Activated CD4-positive, alpha-beta T cell treated with anti-CD3 and anti-CD28 coated beads for 36 hours (primary cell): ENCODE measurements at regions not wholly inside any gene's neighbourhood (a gene's known extent, or its start where the extent isn't known, plus 50 kb on each side); places are given as distances from the start of the nearest gene placed in this dataset.

Source experiments
- ATAC-seq: fragments of 200-7000 bp; cut with Tn5 transposase; one replicate; pipeline ENCODE4 v1.10.0; 2021; ENCODE audit warnings: mild to moderate bottlenecking, moderate library complexity
- CTCF ChIA-PET: fragments of 350-600 bp; sonication (Branson Sonifier 250); formaldehyde crosslinking; loops from one replicate; lab custom pipeline; 2021; ENCODE audit warnings: antibody characterized with exemption; lab: Charles Lee
- POLR2A ChIA-PET: fragments of 350-600 bp; sonication (Branson Sonifier 250); formaldehyde crosslinking; loops from one replicate; lab custom pipeline; 2021; ENCODE audit warnings: antibody characterized with exemption, inconsistent platforms; lab: Charles Lee
- DNase-seq: peaks from one replicate; pipeline ENCODE4 v3.0.0-alpha.2; 2020
- H3K27ac Mint-ChIP-seq: one replicate; pipeline ENCODE4 v1.8.0; 2021; ENCODE audit warnings: mixed read lengths
- H3K27me3 Mint-ChIP-seq: one replicate; pipeline ENCODE4 v1.8.0; 2021; ENCODE audit warnings: mixed read lengths
- H3K36me3 Mint-ChIP-seq: one replicate; pipeline ENCODE4 v1.8.0; 2021; ENCODE audit warnings: low read depth, mixed read lengths
- H3K4me1 Mint-ChIP-seq: one replicate; pipeline ENCODE4 v1.8.0; 2021; ENCODE audit warnings: mixed read lengths
- H3K4me3 Mint-ChIP-seq: one replicate; pipeline ENCODE4 v1.8.0; 2021; ENCODE audit warnings: mild to moderate bottlenecking, moderate library complexity, mixed read lengths
- H3K9me3 Mint-ChIP-seq: one replicate; pipeline ENCODE4 v1.8.0; 2021; ENCODE audit warnings: low read depth, mixed read lengths
- intact Hi-C, 2 experiments: fragments of 100-400 bp; cut with DNase I in 1 of 2; cut with micrococcal nuclease in 1 of 2; formaldehyde crosslinking; loops; one replicate each; pipeline versions ENCODE4 v1.14.2 to v1.15.1; 2022 to 2024; cut with DNase I, micrococcal nuclease

GRCh38 chr20:52668626-52669025 is 303.5 kb upstream of the TSHZ2 start:
- ATAC-seq (no peak), DNase-seq (no peak)
- Mint-ChIP-seq H3K4me3 (no peak overlapping the region), H3K4me1 (no peaks in the 10 kb centered on the region), H3K36me3 (no peaks in the 10 kb centered on the region), H3K9me3 (no peaks in the 10 kb centered on the region), H3K27me3 (peaks cover 3% of the 10 kb centered on the region), H3K27ac (no peak overlapping the region)
- CTCF ChIA-PET: interaction anchor here (1.0 kb wide), 1 partner anchor 9 kb away, joined by 3 read pairs; no protein-coding TSS in a partner anchor
- POLR2A ChIA-PET: no interaction called here
- intact Hi-C loops: no loop called here

- no peak for ATAC-seq
- no peaks in the 10 kb centered on the region for H3K36me3 Mint-ChIP-seq
- no peak overlapping the region for H3K4me3 Mint-ChIP-seq
- H3K4me1 Mint-ChIP-seq: no peaks in the 10 kb centered on the region
- H3K27me3 Mint-ChIP-seq: peaks cover 3% of the 10 kb centered on the region
- intact Hi-C loops: no loop called here
- POLR2A ChIA-PET: no interaction called here
- CTCF ChIA-PET: no interaction called here
- no peaks in the 10 kb centered on the region for H3K9me3 Mint-ChIP-seq
- no peak overlapping the region for H3K27ac Mint-ChIP-seq
- no peak for DNase-seq
These were observed 304.8 kb upstream of the TSHZ2 start for GRCh38 chr20:52667358-52667757.

- Mint-ChIP-seq H3K27me3 (no peaks in the 10 kb centered on the region), H3K9me3 (no peaks in the 10 kb centered on the region), H3K4me1 (no peaks in the 10 kb centered on the region), H3K4me3 (no peak overlapping the region), H3K36me3 (no peaks in the 10 kb centered on the region), H3K27ac (no peak overlapping the region)
- ChIA-PET POLR2A (no interaction called here), CTCF (no interaction called here)
- ATAC-seq (no peak), DNase-seq (no peak)
- intact Hi-C loops: no loop called here
These were observed 306.7 kb upstream of the TSHZ2 start for GRCh38 chr20:52665441-52665840.

GRCh38 chr20:52655395-52655794 is 316.8 kb upstream of the TSHZ2 start:
- no peaks in the 10 kb centered on the region for H3K36me3 Mint-ChIP-seq
- intact Hi-C loops: no loop called here
- H3K4me1 Mint-ChIP-seq: no peaks in the 10 kb centered on the region
- no peaks in the 10 kb centered on the region for H3K9me3 Mint-ChIP-seq
- ATAC-seq (no peak), DNase-seq (no peak)
- no peak overlapping the region for H3K4me3 Mint-ChIP-seq
- no peak overlapping the region for H3K27ac Mint-ChIP-seq
- CTCF ChIA-PET: no interaction called here
- POLR2A ChIA-PET: no interaction called here
- no peaks in the 10 kb centered on the region for H3K27me3 Mint-ChIP-seq

GRCh38 chr20:52654567-52654966 is 317.6 kb upstream of the TSHZ2 start:
- Mint-ChIP-seq H3K27ac (no peak overlapping the region), H3K36me3 (no peaks in the 10 kb centered on the region), H3K27me3 (no peaks in the 10 kb centered on the region), H3K4me3 (no peak overlapping the region), H3K4me1 (no peaks in the 10 kb centered on the region), H3K9me3 (no peaks in the 10 kb centered on the region)
- ATAC-seq (no peak), DNase-seq (no peak)
- intact Hi-C loops: no loop called here
- CTCF ChIA-PET: interaction anchor here (0.6 kb wide), 1 partner anchor 17 kb away, joined by 4 read pairs; no protein-coding TSS in a partner anchor
- POLR2A ChIA-PET: no interaction called here

GRCh38 chr20:52652271-52652670 is 319.9 kb upstream of the TSHZ2 start:
- H3K4me1 Mint-ChIP-seq: no peaks in the 10 kb centered on the region
- no peak overlapping the region for H3K27ac Mint-ChIP-seq
- no peaks in the 10 kb centered on the region for H3K9me3 Mint-ChIP-seq
- ChIA-PET CTCF (no interaction called here), POLR2A (no interaction called here)
- no peak overlapping the region for H3K4me3 Mint-ChIP-seq
- intact Hi-C loops: no loop called here
- ATAC-seq (no peak), DNase-seq (no peak)
- H3K27me3 Mint-ChIP-seq: no peaks in the 10 kb centered on the region
- H3K36me3 Mint-ChIP-seq: no peaks in the 10 kb centered on the region

GRCh38 chr20:52649727-52650126 is 322.4 kb upstream of the TSHZ2 start:
- Mint-ChIP-seq H3K27me3 (no peaks in the 10 kb centered on the region), H3K9me3 (no peaks in the 10 kb centered on the region), H3K4me1 (no peaks in the 10 kb centered on the region), H3K36me3 (no peaks in the 10 kb centered on the region), H3K4me3 (no peak overlapping the region), H3K27ac (no peak overlapping the region)
- intact Hi-C loops: loop anchor here in 1 of 2 experiments (2.0 kb wide), 1 partner anchor 39 kb away; no protein-coding TSS in a partner anchor
- DNase-seq: no peak
- ATAC-seq: no peak
- ChIA-PET POLR2A (no interaction called here), CTCF (no interaction called here)

GRCh38 chr20:52645822-52646221 is 326.3 kb upstream of the TSHZ2 start:
- Mint-ChIP-seq H3K36me3 (no peaks in the 10 kb centered on the region), H3K9me3 (no peaks in the 10 kb centered on the region), H3K27ac (no peak overlapping the region), H3K4me3 (no peak overlapping the region), H3K4me1 (no peaks in the 10 kb centered on the region), H3K27me3 (no peaks in the 10 kb centered on the region)
- ATAC-seq: no peak
- intact Hi-C loops: no loop called here
- DNase-seq: no peak
- ChIA-PET POLR2A (no interaction called here), CTCF (interaction anchor here (1.3 to 1.6 kb wide), 2 partner anchors 10 to 27 kb away, joined by 3 to 4 read pairs; no protein-coding TSS in a partner anchor)

- Mint-ChIP-seq H3K27ac (no peak overlapping the region), H3K9me3 (no peaks in the 10 kb centered on the region), H3K36me3 (no peaks in the 10 kb centered on the region), H3K27me3 (no peaks in the 10 kb centered on the region), H3K4me1 (no peaks in the 10 kb centered on the region), H3K4me3 (no peak overlapping the region)
- intact Hi-C loops: no loop called here
- no peak for ATAC-seq
- ChIA-PET POLR2A (no interaction called here), CTCF (interaction anchor here (0.6 to 0.9 kb wide), 2 partner anchors 11 to 35 kb away, joined by 3 read pairs; no protein-coding TSS in a partner anchor)
- no peak for DNase-seq
These were observed 329.1 kb upstream of the TSHZ2 start for GRCh38 chr20:52643034-52643433.

- H3K9me3 Mint-ChIP-seq: no peaks in the 10 kb centered on the region
- intact Hi-C loops: no loop called here
- H3K4me1 Mint-ChIP-seq: no peaks in the 10 kb centered on the region
- no peak overlapping the region for H3K27ac Mint-ChIP-seq
- no peaks in the 10 kb centered on the region for H3K27me3 Mint-ChIP-seq
- no peaks in the 10 kb centered on the region for H3K36me3 Mint-ChIP-seq
- DNase-seq (no peak), ATAC-seq (no peak)
- no peak overlapping the region for H3K4me3 Mint-ChIP-seq
- POLR2A ChIA-PET: no interaction called here
- CTCF ChIA-PET: no interaction called here
These were observed 335.0 kb upstream of the TSHZ2 start for GRCh38 chr20:52637201-52637600.

- intact Hi-C loops: no loop called here
- DNase-seq: no peak
- H3K36me3 Mint-ChIP-seq: no peaks in the 10 kb centered on the region
- CTCF ChIA-PET: interaction anchor here (0.6 kb wide), 1 partner anchor 44 kb away, joined by 3 read pairs; no protein-coding TSS in a partner anchor
- POLR2A ChIA-PET: no interaction called here
- no peak overlapping the region for H3K27ac Mint-ChIP-seq
- no peak for ATAC-seq
- H3K4me1 Mint-ChIP-seq: no peaks in the 10 kb centered on the region
- no peaks in the 10 kb centered on the region for H3K27me3 Mint-ChIP-seq
- H3K4me3 Mint-ChIP-seq: no peak overlapping the region
- H3K9me3 Mint-ChIP-seq: peaks cover 7% of the 10 kb centered on the region
These were observed 340.7 kb upstream of the TSHZ2 start for GRCh38 chr20:52631469-52631868.

GRCh38 chr20:52630138-52630537 is 342.0 kb upstream of the TSHZ2 start:
- DNase-seq (no peak), ATAC-seq (no peak)
- Mint-ChIP-seq H3K9me3 (peaks cover 7% of the 10 kb centered on the region), H3K27ac (no peak overlapping the region), H3K4me1 (no peaks in the 10 kb centered on the region), H3K36me3 (no peaks in the 10 kb centered on the region), H3K4me3 (no peak overlapping the region), H3K27me3 (no peaks in the 10 kb centered on the region)
- intact Hi-C loops: no loop called here
- POLR2A ChIA-PET: no interaction called here
- CTCF ChIA-PET: no interaction called here

GRCh38 chr20:52624281-52624680 is 347.9 kb upstream of the TSHZ2 start:
- ATAC-seq: no peak
- Mint-ChIP-seq H3K9me3 (no peaks in the 10 kb centered on the region), H3K4me3 (no peak overlapping the region), H3K36me3 (no peaks in the 10 kb centered on the region), H3K27ac (no peak overlapping the region), H3K27me3 (no peaks in the 10 kb centered on the region), H3K4me1 (peaks cover 4% of the 10 kb centered on the region)
- CTCF ChIA-PET: no interaction called here
- DNase-seq: no peak
- POLR2A ChIA-PET: no interaction called here
- intact Hi-C loops: no loop called here
